ENCODE measurements at regions not wholly inside any gene's neighbourhood (a gene's known extent, or its start where the extent isn't known, plus 50 kb on each side); places are given as distances from the start of the nearest gene placed in this dataset.
"Not testable (repeated sequence)": the region's sequence is repeated elsewhere in the genome, so short reads cannot be mapped to it uniquely, and the experiment has no call there.

DNA sequence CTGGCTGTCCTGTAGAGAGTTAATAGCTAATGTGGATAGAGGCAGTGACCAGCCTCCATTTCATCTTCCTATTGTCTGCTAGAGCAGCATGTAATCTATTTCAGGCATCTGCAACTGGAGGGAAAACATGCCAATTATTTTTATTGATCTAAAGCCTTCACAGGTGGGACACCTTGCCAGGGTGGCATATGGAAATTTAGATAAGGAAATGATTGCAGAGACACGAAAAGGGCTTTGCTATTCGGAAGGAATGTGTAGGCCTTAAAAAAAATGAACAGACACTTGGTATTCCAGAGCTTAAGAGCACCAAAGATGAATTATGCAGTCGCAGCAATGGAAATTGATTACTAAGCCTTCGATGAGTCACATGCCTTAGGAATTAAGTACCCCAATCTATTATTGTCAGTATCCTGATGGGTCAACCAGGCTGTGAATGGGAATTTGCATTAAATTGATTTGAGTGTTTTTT is 454.7 kb downstream of the SQOR start:
- TF ChIP-seq, protein P1, sequence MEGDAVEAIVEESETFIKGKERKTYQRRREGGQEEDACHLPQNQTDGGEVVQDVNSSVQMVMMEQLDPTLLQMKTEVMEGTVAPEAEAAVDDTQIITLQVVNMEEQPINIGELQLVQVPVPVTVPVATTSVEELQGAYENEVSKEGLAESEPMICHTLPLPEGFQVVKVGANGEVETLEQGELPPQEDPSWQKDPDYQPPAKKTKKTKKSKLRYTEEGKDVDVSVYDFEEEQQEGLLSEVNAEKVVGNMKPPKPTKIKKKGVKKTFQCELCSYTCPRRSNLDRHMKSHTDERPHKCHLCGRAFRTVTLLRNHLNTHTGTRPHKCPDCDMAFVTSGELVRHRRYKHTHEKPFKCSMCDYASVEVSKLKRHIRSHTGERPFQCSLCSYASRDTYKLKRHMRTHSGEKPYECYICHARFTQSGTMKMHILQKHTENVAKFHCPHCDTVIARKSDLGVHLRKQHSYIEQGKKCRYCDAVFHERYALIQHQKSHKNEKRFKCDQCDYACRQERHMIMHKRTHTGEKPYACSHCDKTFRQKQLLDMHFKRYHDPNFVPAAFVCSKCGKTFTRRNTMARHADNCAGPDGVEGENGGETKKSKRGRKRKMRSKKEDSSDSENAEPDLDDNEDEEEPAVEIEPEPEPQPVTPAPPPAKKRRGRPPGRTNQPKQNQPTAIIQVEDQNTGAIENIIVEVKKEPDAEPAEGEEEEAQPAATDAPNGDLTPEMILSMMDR (IDR thresholded peaks at IDR 0.05; ENCODE audit: insufficient read depth, low read length) = no peak
- DNase-seq (ENCODE audit: low read depth) = no peak
- H3K4me3 ChIP-seq (ENCODE audit: low read depth, low read length) = no peak overlapping the region

DNA sequence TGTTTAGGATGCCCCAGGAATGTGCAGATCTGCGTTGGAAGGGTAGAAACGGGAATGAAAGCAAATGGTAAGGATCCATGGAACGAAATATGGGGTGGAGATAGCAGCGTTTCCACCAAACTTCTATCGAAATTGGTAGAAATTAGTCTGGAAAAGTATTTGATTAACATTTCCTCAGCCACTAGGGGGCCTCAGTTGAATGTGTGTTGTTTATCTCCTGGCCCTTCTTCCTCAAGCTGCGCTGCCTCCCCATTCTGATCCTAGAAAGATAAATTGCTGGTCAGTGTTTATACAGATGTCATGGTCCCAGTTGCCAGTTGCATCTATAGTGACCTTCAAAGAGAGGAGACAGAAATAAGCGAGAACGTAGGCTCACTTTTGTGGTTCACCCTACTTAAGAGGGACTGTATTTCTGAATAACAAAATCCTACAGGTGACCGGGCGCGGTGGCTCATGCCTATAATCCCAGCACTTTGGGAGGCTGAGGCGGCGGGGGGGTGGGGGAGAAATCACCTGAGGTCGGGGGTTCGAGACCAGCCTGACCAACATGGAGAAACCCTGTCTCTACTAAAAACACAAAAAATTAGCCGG is 457.1 kb downstream of the SQOR start:
- DNase-seq (ENCODE audit: low read depth) = no peak
- no peak overlapping the region for H3K4me3 ChIP-seq (ENCODE audit: low read depth, low read length)
- TF ChIP-seq, protein P1 (IDR thresholded peaks at IDR 0.05; ENCODE audit: insufficient read depth, low read length) = no peak

DNA sequence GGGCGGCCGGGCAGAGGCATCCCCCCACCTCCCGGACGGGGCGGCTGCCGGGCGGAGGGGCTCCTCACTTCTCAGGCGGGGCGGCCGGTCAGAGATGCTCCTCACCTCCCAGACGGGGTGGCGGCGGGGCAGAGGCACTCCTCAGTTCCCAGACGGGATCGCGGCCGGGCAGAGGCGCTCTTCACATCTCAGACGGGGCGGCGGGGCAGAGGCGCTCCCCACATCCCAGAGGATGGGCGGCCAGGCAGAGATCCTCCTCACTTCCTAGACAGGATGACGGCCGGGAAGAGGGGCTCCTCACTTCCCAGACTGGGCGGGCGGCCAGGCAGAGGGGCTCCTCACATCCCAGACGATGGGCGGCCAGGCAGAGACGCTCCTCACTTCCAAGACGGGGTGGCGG is 463.2 kb downstream of the SQOR start:
- H3K4me3 ChIP-seq (ENCODE audit: low read depth, low read length); DNase-seq (ENCODE audit: low read depth): not testable (repeated sequence)

DNA sequence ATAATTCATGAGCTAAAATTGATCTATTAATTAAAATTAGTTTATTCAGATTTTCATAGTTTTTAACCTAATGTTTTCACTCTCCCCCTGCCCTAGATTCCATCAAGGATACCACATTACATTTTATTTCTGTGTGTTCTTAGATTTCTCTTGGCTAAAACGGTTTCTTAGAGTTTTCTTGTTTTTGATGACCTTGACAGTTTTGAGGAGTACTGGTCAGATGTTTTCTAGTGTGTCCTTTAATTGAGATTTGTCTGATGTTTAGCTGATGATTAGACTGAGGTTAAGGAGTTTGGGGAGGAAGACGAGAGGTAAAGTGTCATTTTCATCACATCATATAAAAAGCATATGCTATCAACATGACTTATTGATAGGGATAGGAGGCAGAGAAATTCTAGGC is 475.9 kb downstream of the SQOR start:
- TF ChIP-seq, protein P1 (IDR thresholded peaks at IDR 0.05; ENCODE audit: insufficient read depth, low read length) = no peak
- no peak for DNase-seq (ENCODE audit: low read depth)
- no peak overlapping the region for H3K4me3 ChIP-seq (ENCODE audit: low read depth, low read length)

DNA sequence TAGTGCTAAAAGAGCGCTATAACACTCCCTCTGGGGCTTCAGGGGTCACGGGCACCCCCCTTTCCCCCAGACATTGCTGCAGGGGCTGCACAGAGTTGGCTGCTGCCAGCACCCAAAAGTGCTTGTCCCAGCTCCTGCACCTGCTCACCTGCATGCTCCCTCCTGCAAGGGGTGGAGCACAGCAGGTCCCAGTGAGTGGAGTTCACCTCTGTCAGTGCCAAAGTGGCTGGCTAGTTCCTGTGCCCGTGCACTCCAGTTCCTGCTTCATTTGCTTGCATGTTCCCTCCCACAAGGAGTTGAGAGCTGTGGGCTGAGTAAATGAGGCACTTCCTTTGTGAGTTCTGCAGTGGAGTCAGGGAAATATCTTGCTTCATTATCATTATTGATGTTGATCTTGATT is 476.9 kb downstream of the SQOR start:
- H3K4me3 ChIP-seq (ENCODE audit: low read depth, low read length) = no peak overlapping the region
- DNase-seq (ENCODE audit: low read depth) = no peak
- TF ChIP-seq, protein P1 (IDR thresholded peaks at IDR 0.05; ENCODE audit: insufficient read depth, low read length) = no peak

DNA sequence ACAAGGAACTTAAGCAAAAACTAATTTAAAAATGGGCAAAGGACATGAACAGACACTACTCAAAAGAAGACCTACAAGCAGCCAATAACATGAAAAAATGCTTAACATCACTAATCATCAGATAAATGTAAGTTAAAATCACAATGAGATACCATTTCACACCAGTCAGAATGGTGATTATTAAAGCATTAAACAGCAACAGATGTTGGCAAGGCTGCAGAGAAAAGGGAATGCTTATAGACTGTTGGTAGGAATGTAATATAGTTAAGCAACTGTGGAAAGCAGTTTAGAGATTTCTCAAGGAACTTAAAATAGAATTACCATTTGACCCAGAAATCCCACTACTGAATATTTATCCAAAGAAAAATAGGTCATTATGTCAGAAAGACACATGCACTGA is 482.2 kb downstream of the SQOR start:
- DNase-seq (ENCODE audit: low read depth) = no peak
- TF ChIP-seq, protein P1 (IDR thresholded peaks at IDR 0.05; ENCODE audit: insufficient read depth, low read length) = no peak
- no peak overlapping the region for H3K4me3 ChIP-seq (ENCODE audit: low read depth, low read length)

DNA sequence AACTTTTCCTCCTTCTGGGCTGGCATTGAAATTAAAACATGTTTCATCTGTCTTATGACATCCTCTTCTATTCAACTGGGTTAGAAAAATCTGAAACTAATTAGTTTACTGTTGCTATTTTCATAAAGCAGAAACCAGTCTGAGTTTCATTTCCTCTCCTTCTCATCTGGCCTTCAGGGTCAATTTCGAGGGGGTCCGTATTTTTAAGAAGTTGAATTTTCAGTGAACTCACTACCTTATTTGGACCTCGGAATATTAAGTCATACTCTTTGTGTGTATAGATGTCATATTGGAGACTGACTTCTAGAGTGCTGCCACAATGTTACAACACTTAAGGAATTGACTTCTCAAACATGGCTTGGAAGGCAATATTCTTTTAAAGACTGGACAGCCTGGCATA is 485.9 kb downstream of the SQOR start:
- no peak overlapping the region for H3K4me3 ChIP-seq (ENCODE audit: low read depth, low read length)
- TF ChIP-seq, protein P1 (IDR thresholded peaks at IDR 0.05; ENCODE audit: insufficient read depth, low read length) = no peak
- DNase-seq (ENCODE audit: low read depth) = no peak

Data from fibroblast of the aortic adventitia (primary cell).